ENCODE measurements at regions not wholly inside any gene's neighbourhood (a gene's known extent, or its start where the extent isn't known, plus 50 kb on each side); places are given as distances from the start of the nearest gene placed in this dataset.
"Not testable (repeated sequence)": the region's sequence is repeated elsewhere in the genome, so short reads cannot be mapped to it uniquely, and the experiment has no call there.

GRCh38 chr14:34173916-34174315, 223.0 kb upstream of the EGLN3 start:
- DNase-seq (ENCODE audit: low read depth): no peak

- no peak for DNase-seq (ENCODE audit: low read depth)
Observed at GRCh38 chr14:34172550-34173368, 221.9 kb upstream of the EGLN3 start.

- DNase-seq (ENCODE audit: low read depth): no peak
Observed at GRCh38 chr14:34172173-34172451, 221.2 kb upstream of the EGLN3 start.

- DNase-seq (ENCODE audit: low read depth): no peak
Observed at GRCh38 chr14:34171431-34172172, 220.7 kb upstream of the EGLN3 start.

- DNase-seq (ENCODE audit: low read depth): no peak
Observed at GRCh38 chr14:34170882-34171281, 220.0 kb upstream of the EGLN3 start.

GRCh38 chr14:34169561-34169960, 218.7 kb upstream of the EGLN3 start:
- DNase-seq (ENCODE audit: low read depth): no peak

- no peak for DNase-seq (ENCODE audit: low read depth)
Observed at GRCh38 chr14:34168656-34169055, 217.8 kb upstream of the EGLN3 start.

- no peak for DNase-seq (ENCODE audit: low read depth)
Observed at GRCh38 chr14:34165847-34166350, 215.0 kb upstream of the EGLN3 start.

- no peak for DNase-seq (ENCODE audit: low read depth)
Observed at GRCh38 chr14:34164162-34164864, 213.4 kb upstream of the EGLN3 start.

- DNase-seq (ENCODE audit: low read depth): no peak
Observed at GRCh38 chr14:34161351-34162082, 210.6 kb upstream of the EGLN3 start.

- no peak for DNase-seq (ENCODE audit: low read depth)
Observed at GRCh38 chr14:34160619-34161018, 209.7 kb upstream of the EGLN3 start.

- DNase-seq (ENCODE audit: low read depth): no peak
Observed at GRCh38 chr14:34157651-34158050, 206.8 kb upstream of the EGLN3 start.

GRCh38 chr14:34147461-34147860, 196.6 kb upstream of the EGLN3 start:
- DNase-seq (ENCODE audit: low read depth): no peak

GRCh38 chr14:34140127-34140526, 189.3 kb upstream of the EGLN3 start:
- not testable (repeated sequence) for DNase-seq (ENCODE audit: low read depth)

GRCh38 chr14:34139160-34140121, 188.6 kb upstream of the EGLN3 start:
- not testable (repeated sequence) for DNase-seq (ENCODE audit: low read depth)

- DNase-seq (ENCODE audit: low read depth): no peak
Observed at GRCh38 chr14:34138175-34138574, 187.3 kb upstream of the EGLN3 start.

GRCh38 chr14:34137001-34137745, 186.3 kb upstream of the EGLN3 start:
- no peak for DNase-seq (ENCODE audit: low read depth)

- DNase-seq (ENCODE audit: low read depth): no peak
Observed at GRCh38 chr14:34135492-34135891, 184.6 kb upstream of the EGLN3 start.

GRCh38 chr14:34134484-34134883, 183.6 kb upstream of the EGLN3 start:
- DNase-seq (ENCODE audit: low read depth): no peak

GRCh38 chr14:34129927-34130552, 179.2 kb upstream of the EGLN3 start:
- DNase-seq (ENCODE audit: low read depth): no peak

All from stimulated activated CD8-positive, alpha-beta memory T cell treated with anti-CD3 and anti-CD28 coated beads, Interleukin-4, amount 100 ng/mL, for 24 hours (primary cell).